ENCODE measurements at regions not wholly inside any gene's neighbourhood (a gene's known extent, or its start where the extent isn't known, plus 50 kb on each side); places are given as distances from the start of the nearest gene placed in this dataset.

DNA sequence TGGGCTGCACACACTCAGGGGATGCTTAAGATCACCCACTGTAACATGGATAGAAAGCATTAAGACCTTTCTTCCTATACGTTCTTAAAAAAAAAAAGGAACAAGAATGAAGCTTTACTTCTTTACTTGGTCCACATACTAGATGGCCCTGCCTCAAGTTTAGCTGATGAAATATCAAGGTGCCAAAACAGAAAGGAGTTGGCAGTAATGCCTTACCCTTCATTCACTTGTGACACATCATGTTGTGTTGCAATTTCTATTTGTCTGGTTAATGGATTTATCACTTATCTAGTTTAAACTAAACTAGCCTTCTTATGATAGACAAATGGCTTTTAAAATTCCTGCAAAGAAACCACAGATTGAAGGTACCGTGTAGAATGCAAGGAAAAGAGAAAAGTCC lies 720.3 kb downstream of the CCSER2 start:
- 76 to 83% methylated on average over 2 of the region's 2 CpGs for WGBS, 2 donors

DNA sequence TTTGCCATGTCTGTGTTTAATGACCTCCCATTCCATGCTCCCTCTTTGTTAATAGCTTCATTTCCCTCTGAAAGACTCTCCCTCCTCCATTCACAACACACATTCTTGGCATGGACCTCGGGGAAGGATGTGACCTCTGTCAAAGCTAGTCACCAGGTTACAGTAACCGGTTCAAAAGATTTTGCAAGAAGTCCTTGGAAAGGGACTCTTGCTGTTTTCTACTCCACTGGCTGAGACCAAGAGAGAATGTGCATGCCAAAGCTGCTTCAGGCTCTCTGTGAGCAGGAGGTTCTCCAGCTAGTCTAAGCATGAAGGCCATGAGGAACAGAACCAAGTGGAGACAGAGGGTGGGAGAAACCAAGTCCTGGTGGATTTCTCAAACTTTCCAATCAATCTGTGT lies 732.6 kb downstream of the CCSER2 start:
- Histone ChIP-seq H3K4me3 (no peak overlapping the region), H3K36me3 (no peaks in the 10 kb centered on the region), H3K9me3 (peaks cover 0 to 11% (median 0%) of the 10 kb centered on the region in 4 donors), H3K27ac (no peak overlapping the region), H3K4me1 (no peaks in the 10 kb centered on the region), H3K27me3 (no peaks in the 10 kb centered on the region)
- 43 to 50% methylated on average over 2 of the region's 2 CpGs for WGBS, 2 donors
- no peak for DNase-seq (ENCODE audit: low spot score in 2 of 2)
- no peak for TF ChIP-seq EP300 (IDR thresholded peaks at IDR 0.05)
- no peak for TF ChIP-seq POLR2A (IDR thresholded peaks at IDR 0.05)
- TF ChIP-seq, protein P1, sequence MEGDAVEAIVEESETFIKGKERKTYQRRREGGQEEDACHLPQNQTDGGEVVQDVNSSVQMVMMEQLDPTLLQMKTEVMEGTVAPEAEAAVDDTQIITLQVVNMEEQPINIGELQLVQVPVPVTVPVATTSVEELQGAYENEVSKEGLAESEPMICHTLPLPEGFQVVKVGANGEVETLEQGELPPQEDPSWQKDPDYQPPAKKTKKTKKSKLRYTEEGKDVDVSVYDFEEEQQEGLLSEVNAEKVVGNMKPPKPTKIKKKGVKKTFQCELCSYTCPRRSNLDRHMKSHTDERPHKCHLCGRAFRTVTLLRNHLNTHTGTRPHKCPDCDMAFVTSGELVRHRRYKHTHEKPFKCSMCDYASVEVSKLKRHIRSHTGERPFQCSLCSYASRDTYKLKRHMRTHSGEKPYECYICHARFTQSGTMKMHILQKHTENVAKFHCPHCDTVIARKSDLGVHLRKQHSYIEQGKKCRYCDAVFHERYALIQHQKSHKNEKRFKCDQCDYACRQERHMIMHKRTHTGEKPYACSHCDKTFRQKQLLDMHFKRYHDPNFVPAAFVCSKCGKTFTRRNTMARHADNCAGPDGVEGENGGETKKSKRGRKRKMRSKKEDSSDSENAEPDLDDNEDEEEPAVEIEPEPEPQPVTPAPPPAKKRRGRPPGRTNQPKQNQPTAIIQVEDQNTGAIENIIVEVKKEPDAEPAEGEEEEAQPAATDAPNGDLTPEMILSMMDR (IDR thresholded peaks at IDR 0.05), result no peak

More for the DNA sequence above, 720.3 kb downstream of the CCSER2 start:
- DNase-seq (ENCODE audit: low spot score in 2 of 2), result no peak
- Histone ChIP-seq H3K27ac (no peak overlapping the region), H3K4me1 (no peaks in the 10 kb centered on the region), H3K9me3 (peaks cover 0 to 14% (median 0%) of the 10 kb centered on the region in 4 donors), H3K27me3 (no peaks in the 10 kb centered on the region), H3K36me3 (no peaks in the 10 kb centered on the region), H3K4me3 (no peak overlapping the region)
- TF ChIP-seq, protein P1 (IDR thresholded peaks at IDR 0.05), result no peak
- TF ChIP-seq POLR2A (IDR thresholded peaks at IDR 0.05) (no peak), EP300 (IDR thresholded peaks at IDR 0.05) (no peak)

DNA sequence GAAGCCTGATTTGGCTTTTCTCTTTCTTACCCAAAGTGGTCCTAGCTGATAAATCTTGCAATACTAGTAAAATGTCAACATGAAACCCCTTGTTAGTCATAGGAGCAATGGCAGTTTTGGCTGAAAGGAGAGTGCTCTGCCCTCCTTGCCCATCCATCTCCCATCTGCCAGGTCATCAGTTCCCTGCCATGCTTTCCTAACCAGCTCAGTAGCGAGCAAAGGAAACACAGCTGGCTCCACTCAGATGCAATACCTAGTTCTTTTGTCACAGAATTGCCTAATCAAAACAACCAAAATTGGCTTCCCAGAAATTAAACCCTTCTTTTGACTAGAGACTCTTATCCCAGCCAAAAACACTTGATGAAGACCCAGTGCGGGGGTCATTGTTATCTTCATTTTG lies 733.0 kb downstream of the CCSER2 start:
- H3K4me3 ChIP-seq, result no peak overlapping the region
- peaks cover 0 to 6% (median 0%) of the 10 kb centered on the region in 4 donors for H3K9me3 ChIP-seq
- TF ChIP-seq, protein P1 (IDR thresholded peaks at IDR 0.05), result no peak
- TF ChIP-seq POLR2A (IDR thresholded peaks at IDR 0.05), result no peak
- no peak for TF ChIP-seq EP300 (IDR thresholded peaks at IDR 0.05)
- no peak for DNase-seq (ENCODE audit: low spot score in 2 of 2)
- WGBS, 2 donors, result 79 to 87% methylated on average over 2 of the region's 2 CpGs
- no peak overlapping the region for H3K27ac ChIP-seq
- no peaks in the 10 kb centered on the region for H3K4me1 ChIP-seq
- no peaks in the 10 kb centered on the region for H3K36me3 ChIP-seq
- H3K27me3 ChIP-seq, result no peaks in the 10 kb centered on the region

DNA sequence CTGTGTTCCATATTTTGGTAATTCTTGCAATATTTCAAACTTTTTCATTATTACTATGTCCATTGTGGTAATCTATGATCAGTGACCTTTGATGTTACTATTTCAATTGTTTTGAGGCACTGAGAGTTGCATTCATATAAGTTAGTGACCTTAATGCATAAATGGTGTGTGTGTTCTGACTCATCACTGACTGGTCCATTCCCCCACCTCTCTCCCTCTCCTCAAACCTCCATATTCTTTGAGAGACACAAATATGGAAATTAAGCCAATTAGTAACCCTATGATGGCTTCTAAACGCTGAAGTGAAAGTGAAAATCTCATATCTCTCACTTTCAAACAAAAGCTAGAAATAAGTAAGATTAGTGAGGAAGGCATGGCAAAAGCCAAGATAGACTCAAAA lies 739.6 kb downstream of the CCSER2 start:
- Histone ChIP-seq H3K4me1 (no peaks in the 10 kb centered on the region), H3K36me3 (no peaks in the 10 kb centered on the region), H3K27me3 (no peaks in the 10 kb centered on the region), H3K9me3 (peaks cover 0 to 8% (median 0%) of the 10 kb centered on the region in 4 donors), H3K4me3 (no peak overlapping the region), H3K27ac (no peak overlapping the region)
- WGBS, 2 donors, result 86 to 88% methylated on average over 1 of the region's 1 CpG
- TF ChIP-seq, protein P1 (IDR thresholded peaks at IDR 0.05), result no peak
- TF ChIP-seq EP300 (IDR thresholded peaks at IDR 0.05) (no peak), POLR2A (IDR thresholded peaks at IDR 0.05) (no peak)
- DNase-seq (ENCODE audit: low spot score in 2 of 2), result no peak

DNA sequence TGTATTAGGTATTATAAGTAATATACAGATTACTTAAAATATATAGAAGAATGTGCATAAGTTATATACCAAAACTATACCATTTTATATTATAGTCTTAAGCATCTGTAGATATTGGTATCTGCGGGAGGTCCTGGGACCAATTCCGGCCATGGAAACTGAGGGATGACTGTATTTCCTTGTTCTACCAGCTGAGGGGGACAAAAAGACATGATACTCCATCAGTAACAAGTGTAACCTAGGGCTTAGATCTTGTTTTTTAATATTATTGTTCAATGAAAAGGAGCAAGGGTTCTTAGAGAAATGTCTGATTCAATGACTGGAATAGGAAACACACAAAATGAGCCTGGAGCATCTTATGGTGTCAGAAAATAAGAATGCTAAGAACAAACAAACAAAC lies 752.5 kb downstream of the CCSER2 start:
- Histone ChIP-seq H3K4me3 (no peak overlapping the region), H3K27me3 (no peaks in the 10 kb centered on the region), H3K36me3 (no peaks in the 10 kb centered on the region), H3K27ac (no peak overlapping the region), H3K9me3 (no peaks in the 10 kb centered on the region), H3K4me1 (no peaks in the 10 kb centered on the region)
- 84 to 97% methylated on average over 2 of the region's 2 CpGs for WGBS, 2 donors
- no peak for TF ChIP-seq EP300 (IDR thresholded peaks at IDR 0.05)
- TF ChIP-seq, protein P1 (IDR thresholded peaks at IDR 0.05), result no peak
- DNase-seq (ENCODE audit: low spot score in 2 of 2), result no peak
